T-cell (primary cell): ENCODE measurements at regions not wholly inside any gene's neighbourhood (a gene's known extent, or its start where the extent isn't known, plus 50 kb on each side); places are given as distances from the start of the nearest gene placed in this dataset.

ENCODE experiments used
- ATAC-seq, 4 experiments: fragments of 200-7000 bp in 3 of 4; fragments of 150-1000 bp in 1 of 4; cut with Tn5 transposase; replicated peaks in 1 of 4; 1 replicate in 3 of 4; 2 replicates in 1 of 4; pipeline ENCODE4 v1.10.0; 2021; ENCODE audit warnings: moderate library complexity in 3 of 4, mild to moderate bottlenecking in 2 of 4, moderate number of reproducible peaks in 1 of 4
- CTCF ChIA-PET, 2 donors: fragments of 300-600 bp; sonication (Branson Sonifier 250); formaldehyde crosslinking; loops; one replicate each; lab custom pipeline; 2022; ENCODE audit warnings: antibody characterized with exemption in 2 of 2; lab: Charles Lee
- POLR2A ChIA-PET, 2 donors: fragments of 300-600 bp; sonication (Branson Sonifier 250); formaldehyde crosslinking; loops; one replicate each; lab custom pipeline; 2022; ENCODE audit warnings: antibody characterized with exemption in 2 of 2; lab: Charles Lee
- DNase-seq, 35 experiments: peaks; one replicate each; pipeline versions ENCODE4 v3.0.0 to v3.0.0-alpha.2; 2013 to 2023
- H3K27ac ChIP-seq: one replicate; pipeline ENCODE4 v1.5.1; 2013; ENCODE audit warnings: low read length
- H3K27me3 ChIP-seq, 2 experiments: replicated peaks in 1 of 2; 1 replicate in 1 of 2; 2 replicates in 1 of 2; pipeline versions ENCODE4 v1.6.1 to v1.7.0; 2013; ENCODE audit warnings: low read length in 1 of 2, mixed read lengths in 1 of 2; ENCODE audit not compliant: control insufficient read depth in 2 of 2, insufficient read depth in 2 of 2; ENCODE audit errors: extremely low read depth in 1 of 2
- H3K36me3 ChIP-seq, 2 donors: 1 replicate in 1 of 2; 2 replicates in 1 of 2; pipeline versions ENCODE4 v1.6.1 to v1.7.0; 2013; ENCODE audit warnings: low read length in 1 of 2; ENCODE audit not compliant: control insufficient read depth in 2 of 2, insufficient read depth in 1 of 2; ENCODE audit errors: extremely low read depth in 1 of 2
- H3K4me1 ChIP-seq, 2 experiments: 1 replicate in 1 of 2; 2 replicates in 1 of 2; pipeline versions ENCODE4 v1.6.1 to v1.7.0; 2013; ENCODE audit warnings: low read length in 2 of 2, mixed read lengths in 1 of 2; ENCODE audit not compliant: insufficient read depth in 2 of 2, control insufficient read depth in 1 of 2; ENCODE audit errors: extremely low read depth in 1 of 2
- H3K4me3 ChIP-seq, 2 donors: 1 replicate in 1 of 2; 2 replicates in 1 of 2; pipeline versions ENCODE4 v1.5.1 to v1.7.0; 2013; ENCODE audit warnings: mild to moderate bottlenecking in 2 of 2, low read length in 1 of 2, moderate library complexity in 1 of 2; ENCODE audit not compliant: control insufficient read depth in 1 of 2; ENCODE audit errors: extremely low read depth in 1 of 2
- H3K9me3 ChIP-seq: 2 replicates; pipeline ENCODE4 v1.7.0; 2013
- H3K27ac Mint-ChIP-seq, 2 donors: one replicate each; pipeline ENCODE4 v1.8.0; 2020 to 2021; ENCODE audit warnings: mild to moderate bottlenecking in 2 of 2, mixed read lengths in 2 of 2
- H3K27me3 Mint-ChIP-seq, 2 donors: one replicate each; pipeline ENCODE4 v1.8.0; 2021 to 2022; ENCODE audit warnings: mixed read lengths in 2 of 2
- H3K36me3 Mint-ChIP-seq: one replicate; pipeline ENCODE4 v1.8.0; 2021; ENCODE audit warnings: mixed read lengths
- H3K4me1 Mint-ChIP-seq, 3 donors: one replicate each; pipeline ENCODE4 v1.8.0; 2020 to 2022; ENCODE audit warnings: mixed read lengths in 3 of 3, mild to moderate bottlenecking in 1 of 3
- H3K4me3 Mint-ChIP-seq, 3 donors: one replicate each; pipeline ENCODE4 v1.8.0; 2020 to 2022; ENCODE audit warnings: mild to moderate bottlenecking in 3 of 3, mixed read lengths in 3 of 3, moderate library complexity in 3 of 3
- H3K9me3 Mint-ChIP-seq, 3 donors: one replicate each; pipeline ENCODE4 v1.8.0; 2020 to 2022; ENCODE audit warnings: mixed read lengths in 3 of 3
- WGBS: methylation state at CpG from one replicate; pipeline ENCODE4 v1.1.5; 2013; ENCODE audit warnings: missing lambda C conversion rate; ENCODE audit not compliant: insufficient coverage; 5-methylcytosine and 5-hydroxymethylcytosine counted together

DNA sequence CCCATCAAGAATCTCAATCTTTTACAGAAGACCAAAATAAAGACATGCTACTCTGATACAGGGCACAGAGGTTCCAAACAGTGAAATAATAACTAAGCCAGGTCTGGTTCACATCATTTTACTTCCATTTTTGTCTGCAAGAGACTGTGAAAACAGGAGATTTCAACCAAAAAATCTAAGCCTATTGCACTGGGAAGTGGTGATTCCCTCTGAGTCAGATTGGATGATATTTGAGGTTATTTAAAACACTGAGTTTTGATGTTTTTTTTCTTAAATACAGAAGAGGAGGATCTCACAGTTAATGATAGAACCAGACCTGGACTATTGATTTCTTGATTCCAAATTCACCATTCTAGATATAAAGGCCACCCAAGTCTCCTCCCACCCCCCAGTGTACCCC is 117.3 kb upstream of the FAM20A start:
- H3K27me3 Mint-ChIP-seq: peaks cover 32 to 34% of the 10 kb centered on the region in 2 donors
- ChIA-PET POLR2A (no interaction called here), CTCF (no interaction called here)
- H3K9me3 ChIP-seq: no peaks in the 10 kb centered on the region
- no peaks in the 10 kb centered on the region for H3K9me3 Mint-ChIP-seq
- H3K4me3 Mint-ChIP-seq: no peak overlapping the region
- no peak for DNase-seq
- no peak for ATAC-seq
- peaks cover 0 to 9% of the 10 kb centered on the region in 2 experiments for H3K27me3 ChIP-seq
- H3K27ac ChIP-seq: no peak overlapping the region
- no peak overlapping the region for H3K4me3 ChIP-seq
- H3K4me1 Mint-ChIP-seq: no peaks in the 10 kb centered on the region
- no peak overlapping the region for H3K27ac Mint-ChIP-seq
- no peaks in the 10 kb centered on the region for H3K36me3 Mint-ChIP-seq
- no peaks in the 10 kb centered on the region for H3K4me1 ChIP-seq
- H3K36me3 ChIP-seq: no peaks in the 10 kb centered on the region

DNA sequence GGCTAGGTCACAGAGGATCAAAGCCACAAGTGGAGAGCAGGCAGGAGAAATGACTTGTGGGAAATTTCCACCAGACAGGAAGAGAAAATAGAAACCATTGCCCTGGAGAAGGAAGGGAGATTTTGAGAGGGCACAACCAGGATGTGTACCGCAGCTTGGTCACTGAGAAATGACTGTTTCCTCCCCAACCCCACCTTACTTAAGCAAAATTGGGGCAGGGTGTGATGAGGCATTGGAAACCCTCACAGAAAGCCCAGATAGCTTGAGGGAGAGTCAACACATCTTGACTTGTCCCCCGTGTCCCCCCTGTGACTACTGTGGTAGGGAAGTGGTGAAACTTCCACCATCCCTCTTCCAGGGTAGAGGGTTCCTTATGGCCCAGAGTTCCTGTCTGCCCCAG is 113.5 kb upstream of the FAM20A start:
- WGBS: no CpG with 5 or more reads among the region's 2 CpGs
- Mint-ChIP-seq H3K4me3 (no peak overlapping the region), H3K36me3 (no peaks in the 10 kb centered on the region), H3K27ac (no peak overlapping the region), H3K4me1 (no peaks in the 10 kb centered on the region), H3K9me3 (no peaks in the 10 kb centered on the region), H3K27me3 (peaks cover 39 to 40% of the 10 kb centered on the region in 2 donors)
- Histone ChIP-seq H3K4me1 (no peaks in the 10 kb centered on the region), H3K4me3 (no peak overlapping the region), H3K27me3 (peaks cover 0 to 5% of the 10 kb centered on the region in 2 experiments), H3K9me3 (no peaks in the 10 kb centered on the region), H3K36me3 (no peaks in the 10 kb centered on the region), H3K27ac (no peak overlapping the region)
- ATAC-seq: no peak
- ChIA-PET CTCF (no interaction called here), POLR2A (no interaction called here)
- no peak for DNase-seq

DNA sequence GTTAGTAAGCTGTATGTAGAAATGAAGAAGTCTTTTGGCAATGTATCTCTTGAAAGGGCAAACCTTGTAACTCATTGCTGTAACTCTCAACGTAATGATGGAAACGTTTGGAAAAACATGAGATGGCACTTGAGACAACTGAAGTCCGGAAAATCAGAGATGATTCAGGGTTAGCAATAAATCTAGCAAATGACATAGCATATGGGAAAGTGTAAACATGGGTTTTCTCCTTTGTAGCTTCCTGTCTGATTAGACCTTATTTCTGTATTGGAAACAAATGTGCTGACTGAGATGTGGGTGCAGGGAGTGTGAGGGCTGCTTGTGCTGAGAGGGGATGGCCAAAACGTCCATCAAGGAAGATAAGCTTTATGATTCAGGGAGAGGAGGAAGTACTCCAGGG is 110.7 kb upstream of the FAM20A start:
- H3K4me1 Mint-ChIP-seq: no peaks in the 10 kb centered on the region
- H3K36me3 ChIP-seq: no peaks in the 10 kb centered on the region
- no peak for ATAC-seq
- H3K27me3 ChIP-seq: peaks cover 0 to 13% of the 10 kb centered on the region in 2 experiments
- no peak overlapping the region for H3K27ac Mint-ChIP-seq
- ChIA-PET POLR2A (no interaction called here), CTCF (no interaction called here)
- H3K36me3 Mint-ChIP-seq: no peaks in the 10 kb centered on the region
- H3K9me3 ChIP-seq: no peaks in the 10 kb centered on the region
- peaks cover 34 to 38% of the 10 kb centered on the region in 2 donors for H3K27me3 Mint-ChIP-seq
- DNase-seq: no peak
- no peaks in the 10 kb centered on the region for H3K9me3 Mint-ChIP-seq
- no peak overlapping the region for H3K4me3 Mint-ChIP-seq
- 80% methylated on average over 3 of the region's 4 CpGs for WGBS
- no peak overlapping the region for H3K27ac ChIP-seq
- no peaks in the 10 kb centered on the region for H3K4me1 ChIP-seq
- H3K4me3 ChIP-seq: no peak overlapping the region

DNA sequence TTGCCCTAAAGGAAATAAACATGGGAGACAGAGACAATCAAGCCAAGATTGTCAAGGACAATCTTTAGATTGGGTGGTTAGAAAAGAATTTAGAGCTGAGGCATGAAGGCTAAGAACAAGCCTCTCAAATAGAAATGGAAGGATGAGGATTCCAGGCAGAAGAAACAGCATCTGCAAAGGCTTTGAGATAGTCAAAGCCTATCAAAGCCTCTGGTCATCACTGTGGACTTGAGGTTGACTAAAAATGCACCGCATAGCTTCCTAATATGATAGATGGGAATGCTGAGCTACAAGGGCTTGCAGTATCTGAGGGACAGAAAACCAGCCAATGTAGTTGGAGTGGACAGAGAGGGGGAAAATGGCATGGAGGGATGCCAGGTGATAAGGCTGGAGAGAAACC is 109.8 kb upstream of the FAM20A start:
- Mint-ChIP-seq H3K4me3 (no peak overlapping the region), H3K27me3 (peaks cover 27 to 31% of the 10 kb centered on the region in 2 donors), H3K4me1 (no peaks in the 10 kb centered on the region), H3K9me3 (no peaks in the 10 kb centered on the region), H3K36me3 (no peaks in the 10 kb centered on the region), H3K27ac (no peak overlapping the region)
- Histone ChIP-seq H3K36me3 (no peaks in the 10 kb centered on the region), H3K9me3 (no peaks in the 10 kb centered on the region), H3K27me3 (peaks cover 0 to 13% of the 10 kb centered on the region in 2 experiments), H3K4me3 (no peak overlapping the region), H3K4me1 (no peaks in the 10 kb centered on the region), H3K27ac (no peak overlapping the region)
- ATAC-seq (no peak), DNase-seq (no peak)
- WGBS: 100% methylated on average over 1 of the region's 1 CpG
- ChIA-PET CTCF (no interaction called here), POLR2A (no interaction called here)

DNA sequence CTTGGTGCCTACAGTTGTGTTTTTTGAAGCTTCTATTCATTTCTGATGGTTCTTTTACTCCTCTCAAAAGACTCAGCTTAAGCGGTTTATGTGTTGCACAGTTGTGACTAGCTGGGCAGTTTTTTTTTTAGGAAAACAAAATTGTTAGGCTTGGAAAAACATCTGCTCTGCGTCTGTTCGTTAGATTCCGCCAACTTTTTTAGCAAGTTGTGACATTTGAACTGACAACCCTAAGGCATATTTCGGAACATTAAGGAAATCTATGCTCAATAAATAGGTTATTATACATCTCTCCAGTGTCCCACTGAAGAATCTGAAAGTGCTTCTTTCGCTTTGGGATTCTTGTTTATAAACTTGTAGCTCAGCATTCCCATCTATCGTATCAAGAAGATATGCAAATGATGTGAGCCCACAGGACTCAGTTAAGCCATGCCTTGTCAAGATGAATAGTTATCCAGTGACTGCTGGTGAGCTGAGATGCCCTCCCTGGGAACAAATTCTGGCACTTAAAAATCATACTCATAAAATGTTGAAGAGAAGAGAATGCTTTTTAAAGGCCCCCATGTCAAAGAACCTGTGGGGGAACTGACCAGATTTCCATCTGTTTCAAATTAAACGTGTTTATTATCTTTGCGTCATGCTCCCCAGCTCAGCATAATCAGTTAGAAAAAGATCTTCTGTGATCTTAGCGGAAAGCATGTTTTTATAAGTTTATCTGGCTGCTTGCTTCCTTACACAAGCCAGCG is 109.0 kb upstream of the FAM20A start:
- no peaks in the 10 kb centered on the region for H3K4me1 ChIP-seq
- CTCF ChIA-PET: no interaction called here
- Mint-ChIP-seq H3K9me3 (no peaks in the 10 kb centered on the region), H3K27me3 (peaks cover 27 to 28% of the 10 kb centered on the region in 2 donors), H3K36me3 (no peaks in the 10 kb centered on the region), H3K27ac (no peak overlapping the region), H3K4me3 (no peak overlapping the region), H3K4me1 (no peaks in the 10 kb centered on the region)
- 100% methylated on average over 3 of the region's 11 CpGs for WGBS
- H3K27me3 ChIP-seq: peaks cover 0 to 13% of the 10 kb centered on the region in 2 experiments
- POLR2A ChIA-PET: no interaction called here
- H3K4me3 ChIP-seq: no peak overlapping the region
- DNase-seq (no peak), ATAC-seq (no peak)
- H3K27ac ChIP-seq: no peak overlapping the region
- H3K9me3 ChIP-seq: no peaks in the 10 kb centered on the region
- no peaks in the 10 kb centered on the region for H3K36me3 ChIP-seq

DNA sequence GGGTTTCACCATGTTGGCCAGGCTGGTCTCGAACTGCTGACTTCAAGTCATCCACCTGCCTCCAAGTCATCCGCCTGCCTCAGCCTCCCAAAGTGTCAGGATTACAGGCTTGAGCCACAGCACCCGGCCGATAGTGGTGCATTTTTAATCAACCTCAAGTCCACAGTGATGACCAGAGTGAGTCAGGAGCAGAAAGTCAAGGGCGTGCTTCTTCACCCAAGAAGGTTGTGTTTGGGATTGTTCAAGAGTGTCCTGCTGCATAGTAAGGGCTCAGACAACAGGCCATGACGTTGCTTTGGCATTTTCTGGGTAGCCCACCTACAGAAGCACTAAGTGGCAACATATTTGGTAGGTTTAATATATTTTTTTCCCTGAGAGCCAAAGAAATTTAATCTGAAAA is 108.3 kb upstream of the FAM20A start:
- DNase-seq (no peak), ATAC-seq (no peak)
- H3K27ac ChIP-seq: no peak overlapping the region
- no peaks in the 10 kb centered on the region for H3K9me3 ChIP-seq
- no peak overlapping the region for H3K4me3 Mint-ChIP-seq
- no peaks in the 10 kb centered on the region for H3K4me1 ChIP-seq
- no peaks in the 10 kb centered on the region for H3K36me3 Mint-ChIP-seq
- no peaks in the 10 kb centered on the region for H3K36me3 ChIP-seq
- peaks cover 0 to 8% of the 10 kb centered on the region in 2 experiments for H3K27me3 ChIP-seq
- CTCF ChIA-PET: no interaction called here
- H3K27me3 Mint-ChIP-seq: peaks cover 29 to 30% of the 10 kb centered on the region in 2 donors
- H3K27ac Mint-ChIP-seq: no peak overlapping the region
- POLR2A ChIA-PET: no interaction called here
- no peaks in the 10 kb centered on the region for H3K9me3 Mint-ChIP-seq
- WGBS: 69% methylated on average over 2 of the region's 6 CpGs
- no peaks in the 10 kb centered on the region for H3K4me1 Mint-ChIP-seq
- no peak overlapping the region for H3K4me3 ChIP-seq

DNA sequence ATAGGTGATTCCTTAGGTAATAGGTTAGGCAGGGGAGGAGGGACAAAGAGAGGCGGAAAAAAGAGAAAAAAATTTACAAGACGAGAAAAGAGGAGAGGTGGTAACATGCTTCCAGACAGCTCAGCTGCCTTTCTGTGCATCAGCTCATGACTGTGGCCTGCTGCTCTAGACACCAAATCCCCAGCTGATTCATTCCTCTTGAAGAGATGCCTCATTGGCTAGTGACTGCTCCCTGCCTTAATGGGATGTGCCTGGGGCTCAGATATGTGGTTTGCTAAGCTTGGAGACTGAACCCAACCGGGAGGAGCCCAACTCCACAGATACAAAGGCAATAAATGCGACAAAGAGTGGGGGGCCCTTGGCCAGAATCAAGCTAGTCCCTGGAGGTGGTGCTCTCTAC is 105.9 kb upstream of the FAM20A start:
- ChIA-PET POLR2A (no interaction called here), CTCF (no interaction called here)
- H3K27ac ChIP-seq: no peak overlapping the region
- no peaks in the 10 kb centered on the region for H3K9me3 ChIP-seq
- H3K27ac Mint-ChIP-seq: no peak overlapping the region
- DNase-seq (no peak), ATAC-seq (no peak)
- no peak overlapping the region for H3K4me3 Mint-ChIP-seq
- H3K36me3 Mint-ChIP-seq: no peaks in the 10 kb centered on the region
- H3K4me1 Mint-ChIP-seq: no peaks in the 10 kb centered on the region
- WGBS: no CpG with 5 or more reads among the region's 4 CpGs
- peaks cover 22 to 27% of the 10 kb centered on the region in 2 donors for H3K27me3 Mint-ChIP-seq
- no peak overlapping the region for H3K4me3 ChIP-seq
- H3K9me3 Mint-ChIP-seq: no peaks in the 10 kb centered on the region
- H3K36me3 ChIP-seq: no peaks in the 10 kb centered on the region
- peaks cover 0 to 12% of the 10 kb centered on the region in 2 experiments for H3K27me3 ChIP-seq
- no peaks in the 10 kb centered on the region for H3K4me1 ChIP-seq
